ENCODE measurements at regions not wholly inside any gene's neighbourhood (a gene's known extent, or its start where the extent isn't known, plus 50 kb on each side); places are given as distances from the start of the nearest gene placed in this dataset.

GRCh38 chr3:110944782-110945181 lies 126.8 kb upstream of the NECTIN3 start:
- TF ChIP-seq CTCF (IDR thresholded peaks at IDR 0.05; ENCODE audit: low read depth, low read length, missing input control) (no peak), REST (IDR thresholded peaks at IDR 0.05) (no peak), TAF1 (conservative IDR thresholded peaks at IDR 0.05) (no peak), YY1 (IDR thresholded peaks at IDR 0.05) (no peak), MAX (IDR thresholded peaks at IDR 0.05) (no peak), EGR1 (IDR thresholded peaks at IDR 0.05; ENCODE audit: low read depth in 2 of 2) (no peak), RAD21 (IDR thresholded peaks at IDR 0.05) (peak; percentile 63 to 65), NR2F2 (IDR thresholded peaks at IDR 0.05) (peak; percentile 55), ATF3 (IDR thresholded peaks at IDR 0.05) (no peak)
